Epithelial cell of proximal tubule (primary cell): ENCODE measurements at regions not wholly inside any gene's neighbourhood (a gene's known extent, or its start where the extent isn't known, plus 50 kb on each side); places are given as distances from the start of the nearest gene placed in this dataset.

ENCODE experiments used
- DNase-seq: peaks from one replicate; pipeline ENCODE4 v3.0.0-alpha.2; 2011; ENCODE audit warnings: low read depth
- H3K4me3 ChIP-seq: 2 replicates; pipeline ENCODE4 v1.5.1; 2011; ENCODE audit warnings: low read depth, mild to moderate bottlenecking, low read length
- CTCF ChIP-seq: conservative IDR thresholded peaks from 2 replicates; pipeline ENCODE4 v1.5.1; 2012; ENCODE audit warnings: low read depth, mild to moderate bottlenecking, low read length

GRCh38 chr2:203813684-203814083 lies 53.9 kb upstream of the CTLA4 start:
- TF ChIP-seq CTCF: no peak
- H3K4me3 ChIP-seq: no peak overlapping the region
- no peak for DNase-seq

GRCh38 chr2:203814661-203815540 lies 52.7 kb upstream of the CTLA4 start:
- no peak for DNase-seq
- no peak overlapping the region for H3K4me3 ChIP-seq
- peak; percentile 79 for TF ChIP-seq CTCF

GRCh38 chr2:203815541-203815898 lies 52.1 kb upstream of the CTLA4 start:
- H3K4me3 ChIP-seq: no peak overlapping the region
- DNase-seq: no peak
- no peak for TF ChIP-seq CTCF

- no peak for TF ChIP-seq CTCF
- H3K4me3 ChIP-seq: no peak overlapping the region
- DNase-seq: no peak
These were observed 50.4 kb upstream of the CTLA4 start for GRCh38 chr2:203817147-203817546.
